ENCODE measurements at regions not wholly inside any gene's neighbourhood (a gene's known extent, or its start where the extent isn't known, plus 50 kb on each side); places are given as distances from the start of the nearest gene placed in this dataset.

- no peak for DNase-seq
- H3K4me1 ChIP-seq, result no peaks in the 10 kb centered on the region
- 90 to 92% (median 90%) methylated on average over 7 of the region's 7 CpGs for WGBS, 4 donors
These were observed 71.8 kb upstream of the BCAT1 start for GRCh38 chr12:25020621-25021243.

DNA sequence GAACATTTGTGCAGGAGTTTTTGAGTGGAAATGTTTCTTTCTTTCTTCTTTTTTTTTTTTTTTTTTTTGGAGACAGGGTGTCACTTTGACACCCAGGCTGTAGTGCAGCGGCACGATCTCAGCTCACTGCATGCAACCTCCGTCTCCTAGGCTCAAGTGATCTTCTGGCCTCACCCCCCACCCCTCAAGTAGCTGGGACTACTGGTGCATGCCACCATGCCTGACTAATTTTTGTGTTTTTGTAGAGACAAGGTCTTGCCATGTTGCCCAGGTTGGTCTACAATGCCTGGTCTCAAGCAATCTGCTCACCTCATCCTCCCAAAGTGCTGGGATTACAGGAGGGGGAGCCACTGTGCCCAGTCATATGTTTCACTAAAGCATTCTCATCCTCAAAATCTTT, 69.2 kb upstream of the BCAT1 start:
- Histone ChIP-seq H3K9me3 (peaks cover 0 to 23% (median 4%) of the 10 kb centered on the region in 12 donors), H3K27me3 (no peaks in the 10 kb centered on the region), H3K36me3 (no peaks in the 10 kb centered on the region), H3K4me3 (no peak overlapping the region), H3K27ac (no peak overlapping the region), H3K4me1 (no peaks in the 10 kb centered on the region)
- ATAC-seq, result no peak
- no peak for DNase-seq
- intact Hi-C loops (cut with DNase I), result no loop called here
- TF ChIP-seq, protein P1, sequence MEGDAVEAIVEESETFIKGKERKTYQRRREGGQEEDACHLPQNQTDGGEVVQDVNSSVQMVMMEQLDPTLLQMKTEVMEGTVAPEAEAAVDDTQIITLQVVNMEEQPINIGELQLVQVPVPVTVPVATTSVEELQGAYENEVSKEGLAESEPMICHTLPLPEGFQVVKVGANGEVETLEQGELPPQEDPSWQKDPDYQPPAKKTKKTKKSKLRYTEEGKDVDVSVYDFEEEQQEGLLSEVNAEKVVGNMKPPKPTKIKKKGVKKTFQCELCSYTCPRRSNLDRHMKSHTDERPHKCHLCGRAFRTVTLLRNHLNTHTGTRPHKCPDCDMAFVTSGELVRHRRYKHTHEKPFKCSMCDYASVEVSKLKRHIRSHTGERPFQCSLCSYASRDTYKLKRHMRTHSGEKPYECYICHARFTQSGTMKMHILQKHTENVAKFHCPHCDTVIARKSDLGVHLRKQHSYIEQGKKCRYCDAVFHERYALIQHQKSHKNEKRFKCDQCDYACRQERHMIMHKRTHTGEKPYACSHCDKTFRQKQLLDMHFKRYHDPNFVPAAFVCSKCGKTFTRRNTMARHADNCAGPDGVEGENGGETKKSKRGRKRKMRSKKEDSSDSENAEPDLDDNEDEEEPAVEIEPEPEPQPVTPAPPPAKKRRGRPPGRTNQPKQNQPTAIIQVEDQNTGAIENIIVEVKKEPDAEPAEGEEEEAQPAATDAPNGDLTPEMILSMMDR (IDR thresholded peaks at IDR 0.05), result no peak
- no peak for TF ChIP-seq POLR2A (IDR thresholded peaks at IDR 0.05)
- WGBS, 4 donors, result 90 to 93% (median 92%) methylated on average over 3 of the region's 3 CpGs

More at GRCh38 chr12:25020621-25021243, 71.8 kb upstream of the BCAT1 start:
- Histone ChIP-seq H3K27ac (no peak overlapping the region), H3K9me3 (peaks cover 0 to 23% (median 4%) of the 10 kb centered on the region in 12 donors), H3K27me3 (no peaks in the 10 kb centered on the region), H3K36me3 (no peaks in the 10 kb centered on the region), H3K4me3 (no peak overlapping the region)
- no peak for ATAC-seq
- intact Hi-C loops (cut with DNase I), result no loop called here
- TF ChIP-seq POLR2A (IDR thresholded peaks at IDR 0.05), result no peak
- TF ChIP-seq, protein P1 (IDR thresholded peaks at IDR 0.05), result no peak

DNA sequence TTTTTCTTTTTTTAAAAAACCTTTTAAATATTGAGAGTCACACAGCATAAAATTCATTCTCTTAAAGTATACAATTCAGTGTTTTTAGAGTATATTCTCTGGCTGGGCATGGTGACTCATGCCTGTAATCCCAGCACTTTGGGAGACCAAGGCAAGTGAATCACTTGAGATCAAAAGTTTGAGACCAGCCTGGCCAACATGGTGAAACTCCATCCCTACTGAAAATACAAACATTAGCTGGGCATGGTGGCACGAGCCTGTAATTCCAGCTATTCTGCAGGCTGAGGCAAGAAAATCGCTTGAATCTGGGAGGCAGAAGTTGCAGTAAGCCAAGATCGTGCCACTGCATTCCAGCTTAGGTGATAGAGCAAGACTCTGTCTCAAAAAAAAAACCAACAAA, 68.4 kb upstream of the BCAT1 start:
- Histone ChIP-seq H3K4me3 (no peak overlapping the region), H3K4me1 (no peaks in the 10 kb centered on the region), H3K27ac (no peak overlapping the region), H3K36me3 (no peaks in the 10 kb centered on the region), H3K9me3 (peaks cover 0 to 23% (median 4%) of the 10 kb centered on the region in 12 donors), H3K27me3 (no peaks in the 10 kb centered on the region)
- 77 to 81% (median 81%) methylated on average over 3 of the region's 3 CpGs for WGBS, 4 donors
- DNase-seq (no peak), ATAC-seq (no peak)
- intact Hi-C loops (cut with DNase I), result no loop called here
- TF ChIP-seq POLR2A (IDR thresholded peaks at IDR 0.05), result no peak
- TF ChIP-seq, protein P1 (IDR thresholded peaks at IDR 0.05), result no peak

DNA sequence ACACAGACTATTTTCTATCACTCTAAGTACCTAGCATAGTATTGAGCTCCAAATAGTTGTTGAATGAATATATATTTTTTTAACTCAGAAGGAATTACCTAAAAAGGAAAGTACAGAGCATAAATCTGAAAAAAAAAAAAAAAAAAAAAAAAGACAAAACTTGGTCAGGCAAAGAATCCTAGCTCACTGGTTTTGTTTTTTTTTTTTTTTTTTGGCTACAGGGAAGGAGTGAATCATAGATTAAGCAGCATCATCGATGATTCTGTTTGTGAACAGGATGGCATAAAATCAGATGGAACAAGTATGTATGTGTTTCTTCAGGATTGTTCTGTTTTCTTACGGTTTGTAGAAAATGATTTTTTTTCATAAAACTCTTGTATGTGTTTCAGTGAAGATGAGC, 66.1 kb upstream of the BCAT1 start:
- no peak for TF ChIP-seq POLR2A (IDR thresholded peaks at IDR 0.05)
- TF ChIP-seq, protein P1 (IDR thresholded peaks at IDR 0.05), result no peak
- 82 to 92% (median 84%) methylated on average over 2 of the region's 2 CpGs for WGBS, 4 donors

More for the DNA sequence above, 66.1 kb upstream of the BCAT1 start:
- DNase-seq (no peak), ATAC-seq (no peak)
- H3K36me3 ChIP-seq, result no peaks in the 10 kb centered on the region
- intact Hi-C loops (cut with DNase I), result no loop called here
- H3K27me3 ChIP-seq, result no peaks in the 10 kb centered on the region
- H3K9me3 ChIP-seq, result peaks cover 0 to 17% (median 4%) of the 10 kb centered on the region in 12 donors
- no peak overlapping the region for H3K4me3 ChIP-seq
- no peaks in the 10 kb centered on the region for H3K4me1 ChIP-seq
- no peak overlapping the region for H3K27ac ChIP-seq

Measured in heart left ventricle (tissue), 16 donors.